ENCODE measurements at regions not wholly inside any gene's neighbourhood (a gene's known extent, or its start where the extent isn't known, plus 50 kb on each side); places are given as distances from the start of the nearest gene placed in this dataset.

- DNase-seq: no peak
These were observed 118.9 kb upstream of the NT5C1B start for GRCh38 chr2:18708203-18708715.

GRCh38 chr2:18706001-18706400 is 116.6 kb upstream of the NT5C1B start:
- no peak for DNase-seq

GRCh38 chr2:18704276-18704675 is 114.9 kb upstream of the NT5C1B start:
- DNase-seq: no peak

- DNase-seq: no peak
These were observed 114.2 kb upstream of the NT5C1B start for GRCh38 chr2:18703555-18703954.

- no peak for DNase-seq
These were observed 112.6 kb upstream of the NT5C1B start for GRCh38 chr2:18701981-18702380.

- no peak for DNase-seq
These were observed 112.2 kb upstream of the NT5C1B start for GRCh38 chr2:18701546-18701945.

GRCh38 chr2:18690342-18690741 is 101.0 kb upstream of the NT5C1B start:
- DNase-seq: no peak

GRCh38 chr2:18684206-18685038 is 95.1 kb upstream of the NT5C1B start:
- no peak for DNase-seq

GRCh38 chr2:18682681-18683080 is 93.3 kb upstream of the NT5C1B start:
- no peak for DNase-seq

- DNase-seq: no peak
These were observed 87.9 kb upstream of the NT5C1B start for GRCh38 chr2:18677280-18677679.

GRCh38 chr2:18674309-18674708 is 84.9 kb upstream of the NT5C1B start:
- DNase-seq: no peak

- no peak for DNase-seq
These were observed 82.0 kb upstream of the NT5C1B start for GRCh38 chr2:18671363-18671762.

GRCh38 chr2:18668221-18668620 is 78.9 kb upstream of the NT5C1B start:
- DNase-seq: no peak

GRCh38 chr2:18664421-18664820 is 75.1 kb upstream of the NT5C1B start:
- no peak for DNase-seq

GRCh38 chr2:18663861-18664260 is 74.5 kb upstream of the NT5C1B start:
- DNase-seq: no peak

GRCh38 chr2:18662689-18663088 is 73.3 kb upstream of the NT5C1B start:
- no peak for DNase-seq

- DNase-seq: no peak
These were observed 70.5 kb upstream of the NT5C1B start for GRCh38 chr2:18659915-18660314.

- DNase-seq: no peak
These were observed 66.7 kb upstream of the NT5C1B start for GRCh38 chr2:18656048-18656447.

- no peak for DNase-seq
These were observed 62.7 kb upstream of the NT5C1B start for GRCh38 chr2:18651842-18652774.

GRCh38 chr2:18650221-18650620 is 60.9 kb upstream of the NT5C1B start:
- DNase-seq: no peak

GRCh38 chr2:18649502-18650135 is 60.2 kb upstream of the NT5C1B start:
- no peak for DNase-seq

- DNase-seq: no peak
These were observed 58.8 kb upstream of the NT5C1B start for GRCh38 chr2:18648161-18648560.

GRCh38 chr2:18647731-18648130 is 58.4 kb upstream of the NT5C1B start:
- DNase-seq: no peak
